ENCODE measurements at regions not wholly inside any gene's neighbourhood (a gene's known extent, or its start where the extent isn't known, plus 50 kb on each side); places are given as distances from the start of the nearest gene placed in this dataset.

DNA sequence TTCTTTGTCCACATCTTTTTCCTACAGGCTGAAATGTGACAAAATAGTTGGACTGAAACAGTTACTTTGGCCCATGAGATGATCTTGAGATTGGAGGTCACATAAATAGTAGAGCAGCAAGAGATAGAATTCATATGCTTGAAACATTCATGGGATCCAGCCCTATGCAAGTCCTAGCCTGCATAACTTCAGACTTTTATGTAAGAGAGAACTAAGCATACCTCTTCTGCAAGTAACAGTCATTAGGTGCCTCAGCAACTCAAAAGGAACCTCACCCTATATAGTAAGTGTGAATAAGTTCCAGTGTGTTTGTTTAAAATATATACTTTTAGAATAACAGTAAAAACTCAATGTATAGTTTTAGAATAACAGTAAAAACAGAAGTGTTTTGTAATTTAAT lies 138.0 kb upstream of the P2RY1 start:
- dilution Hi-C loops (cut with MboI; ENCODE audit: extremely low pct_ligation_motif_present, low sequenced_read_pairs) (no loop called here), intact Hi-C loops (cut with micrococcal nuclease) (no loop called here)
- Histone ChIP-seq H3K27ac (ENCODE audit: insufficient read depth, low read depth, low read length) (no peak overlapping the region), H4K20me1 (replicated peaks; ENCODE audit: control insufficient read depth, extremely low read depth, insufficient read depth, low read length) (no peaks in the 10 kb centered on the region), H3K4me3 (replicated peaks in 1 of 3; ENCODE audit: insufficient read depth in 1 of 3, low read depth in 1 of 3, low read length in 3 of 3) (no peak overlapping the region), H3K27me3 (ENCODE audit: control insufficient read depth in 2 of 2, insufficient read depth in 2 of 2, low read length in 2 of 2) (no peaks in the 10 kb centered on the region), H2AFZ (ENCODE audit: low read depth, low read length) (no peak overlapping the region), H3K36me3 (ENCODE audit: control insufficient read depth in 2 of 2, extremely low read depth in 1 of 2, insufficient read depth in 2 of 2, low read length in 2 of 2) (no peaks in the 10 kb centered on the region), H3K79me2 (ENCODE audit: control insufficient read depth, insufficient read depth, low read length) (no peaks in the 10 kb centered on the region), H3K9ac (replicated peaks; ENCODE audit: extremely low read depth, insufficient read depth, low read length) (no peak overlapping the region), H3K9me1 (replicated peaks; ENCODE audit: control insufficient read depth, extremely low read depth, insufficient read depth, low read length) (no peaks in the 10 kb centered on the region), H3K9me3 (replicated peaks; ENCODE audit: control insufficient read depth, insufficient read depth, low read length) (no peaks in the 10 kb centered on the region), H3K4me2 (ENCODE audit: insufficient read depth, low read length) (no peak overlapping the region), H3K4me1 (ENCODE audit: control insufficient read depth, extremely low read depth, insufficient read depth, low read length) (no peaks in the 10 kb centered on the region)
- BruUV-seq (replicated peaks) = no TSS peak
- TF ChIP-seq, protein P1, sequence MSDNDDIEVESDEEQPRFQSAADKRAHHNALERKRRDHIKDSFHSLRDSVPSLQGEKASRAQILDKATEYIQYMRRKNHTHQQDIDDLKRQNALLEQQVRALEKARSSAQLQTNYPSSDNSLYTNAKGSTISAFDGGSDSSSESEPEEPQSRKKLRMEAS (IDR thresholded peaks at IDR 0.05; ENCODE audit: insufficient read depth, insufficient read length) = no peak
- no peak for TF ChIP-seq JUN (IDR thresholded peaks at IDR 0.05; ENCODE audit: borderline replicate concordance, insufficient read depth, insufficient read length, low read depth)
- no peak for TF ChIP-seq EZH2 (IDR thresholded peaks at IDR 0.05; ENCODE audit: borderline replicate concordance, low read depth, low read length, severe bottlenecking)
- no peak for TF ChIP-seq MYC (IDR thresholded peaks at IDR 0.05; ENCODE audit: low read depth, low read length)
- TF ChIP-seq POLR2A (IDR thresholded peaks at IDR 0.05; ENCODE audit: low read depth, low read length) = no peak
- no peak for TF ChIP-seq POLR2AphosphoS5 (IDR thresholded peaks at IDR 0.05; ENCODE audit: insufficient read depth, low read depth, low read length)
- TF ChIP-seq GATA2 (IDR thresholded peaks at IDR 0.05; ENCODE audit: insufficient read depth, insufficient read length, low read depth, low read length) = no peak
- TF ChIP-seq FOS (IDR thresholded peaks at IDR 0.05; ENCODE audit: borderline replicate concordance, insufficient read depth, low read length) = no peak
- TF ChIP-seq, protein P2, sequence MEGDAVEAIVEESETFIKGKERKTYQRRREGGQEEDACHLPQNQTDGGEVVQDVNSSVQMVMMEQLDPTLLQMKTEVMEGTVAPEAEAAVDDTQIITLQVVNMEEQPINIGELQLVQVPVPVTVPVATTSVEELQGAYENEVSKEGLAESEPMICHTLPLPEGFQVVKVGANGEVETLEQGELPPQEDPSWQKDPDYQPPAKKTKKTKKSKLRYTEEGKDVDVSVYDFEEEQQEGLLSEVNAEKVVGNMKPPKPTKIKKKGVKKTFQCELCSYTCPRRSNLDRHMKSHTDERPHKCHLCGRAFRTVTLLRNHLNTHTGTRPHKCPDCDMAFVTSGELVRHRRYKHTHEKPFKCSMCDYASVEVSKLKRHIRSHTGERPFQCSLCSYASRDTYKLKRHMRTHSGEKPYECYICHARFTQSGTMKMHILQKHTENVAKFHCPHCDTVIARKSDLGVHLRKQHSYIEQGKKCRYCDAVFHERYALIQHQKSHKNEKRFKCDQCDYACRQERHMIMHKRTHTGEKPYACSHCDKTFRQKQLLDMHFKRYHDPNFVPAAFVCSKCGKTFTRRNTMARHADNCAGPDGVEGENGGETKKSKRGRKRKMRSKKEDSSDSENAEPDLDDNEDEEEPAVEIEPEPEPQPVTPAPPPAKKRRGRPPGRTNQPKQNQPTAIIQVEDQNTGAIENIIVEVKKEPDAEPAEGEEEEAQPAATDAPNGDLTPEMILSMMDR (IDR thresholded peaks at IDR 0.05; ENCODE audit: extremely low read depth in 1 of 2, insufficient read depth in 1 of 2, low read depth in 1 of 2, low read length in 2 of 2) = no peak
- CTCF ChIA-PET = interaction anchor here (2.1 kb wide), 1 partner anchor 16 kb away, joined by 8 read pairs; no protein-coding TSS in a partner anchor
- FAIRE-seq = no peak
- POLR2A ChIA-PET = no interaction called here
- DNase-seq (ENCODE audit: low read depth, low spot score) = no peak

Data from endothelial cell of umbilical vein (primary cell).